Liver (tissue), 7 donors: ENCODE measurements at regions not wholly inside any gene's neighbourhood (a gene's known extent, or its start where the extent isn't known, plus 50 kb on each side); places are given as distances from the start of the nearest gene placed in this dataset.

Experiments
- DNase-seq: peaks from one replicate; pipeline ENCODE4 v3.0.0-alpha.2; 2017; ENCODE audit warnings: low spot score
- H3K27ac ChIP-seq, 2 donors: one replicate each; pipeline ENCODE4 v1.7.0; 2013; ENCODE audit warnings: inconsistent platforms in 2 of 2, low read length in 2 of 2, control low read depth in 1 of 2, low read depth in 1 of 2, mild to moderate bottlenecking in 1 of 2
- H3K27me3 ChIP-seq, 4 donors: one replicate each; pipeline versions ENCODE4 v1.6.1 to v1.7.0; 2013; ENCODE audit warnings: low read length in 3 of 4, inconsistent platforms in 1 of 4, mild to moderate bottlenecking in 1 of 4, moderate library complexity in 1 of 4; ENCODE audit not compliant: control insufficient read depth in 4 of 4, insufficient read depth in 4 of 4
- H3K36me3 ChIP-seq, 4 donors: one replicate each; pipeline versions ENCODE4 v1.6.1 to v1.7.0; 2013; ENCODE audit warnings: low read length in 3 of 4, mild to moderate bottlenecking in 3 of 4, low read depth in 1 of 4, moderate library complexity in 1 of 4; ENCODE audit not compliant: control insufficient read depth in 4 of 4, insufficient read depth in 3 of 4
- H3K4me1 ChIP-seq, 4 donors: one replicate each; pipeline versions ENCODE4 v1.6.1 to v1.7.0; 2013; ENCODE audit warnings: low read length in 3 of 4, mild to moderate bottlenecking in 3 of 4, moderate library complexity in 1 of 4; ENCODE audit not compliant: control insufficient read depth in 4 of 4, insufficient read depth in 4 of 4
- H3K4me3 ChIP-seq, 3 donors: one replicate each; pipeline versions ENCODE4 v1.6.1 to v1.7.0; 2013; ENCODE audit warnings: low read length in 3 of 3, control low read depth in 1 of 3, low read depth in 1 of 3, mild to moderate bottlenecking in 1 of 3
- H3K9ac ChIP-seq, 2 donors: one replicate each; pipeline ENCODE4 v1.7.0; 2013; ENCODE audit warnings: low read length in 2 of 2, mild to moderate bottlenecking in 2 of 2, moderate library complexity in 2 of 2, control low read depth in 1 of 2, low read depth in 1 of 2
- H3K9me3 ChIP-seq, 4 donors: one replicate each; pipeline versions ENCODE4 v1.6.1 to v1.7.0; 2013; ENCODE audit warnings: low read length in 3 of 4; ENCODE audit not compliant: control insufficient read depth in 4 of 4
- EGR1 ChIP-seq, 2 donors: IDR thresholded peaks; 2 replicates each; pipeline ENCODE4 v1.6.1; 2016 to 2018; ENCODE audit warnings: antibody characterized with exemption in 2 of 2, low read depth in 2 of 2
- FOXA1 ChIP-seq: IDR thresholded peaks from 2 replicates; pipeline ENCODE4 v1.6.1; 2016; ENCODE audit warnings: antibody characterized with exemption
- FOXA2 ChIP-seq: IDR thresholded peaks from 2 replicates; pipeline ENCODE4 v1.6.1; 2016; ENCODE audit warnings: antibody characterized with exemption
- GABPA ChIP-seq, 2 donors: IDR thresholded peaks in 1 of 2; conservative IDR thresholded peaks in 1 of 2; 2 replicates each; pipeline ENCODE4 v1.6.1; 2016; ENCODE audit warnings: antibody characterized with exemption in 2 of 2, mild to moderate bottlenecking in 1 of 2, moderate library complexity in 1 of 2
- HNF4A ChIP-seq, 2 donors: conservative IDR thresholded peaks; 2 replicates each; pipeline ENCODE4 v1.6.1; 2016; ENCODE audit warnings: antibody characterized with exemption in 2 of 2, mild to moderate bottlenecking in 2 of 2
- HNF4G ChIP-seq: IDR thresholded peaks from 2 replicates; pipeline ENCODE4 v1.6.1; 2016; ENCODE audit warnings: antibody characterized with exemption
- JUND ChIP-seq, 2 donors: IDR thresholded peaks; 2 replicates each; pipeline ENCODE4 v1.6.1; 2016; ENCODE audit warnings: antibody characterized with exemption in 2 of 2
- NR2F2 ChIP-seq: IDR thresholded peaks from 2 replicates; pipeline ENCODE4 v1.6.1; 2016; ENCODE audit warnings: antibody characterized with exemption
- RAD21 ChIP-seq, 2 donors: IDR thresholded peaks; 2 replicates each; pipeline ENCODE4 v1.6.1; 2016; ENCODE audit warnings: antibody characterized with exemption in 2 of 2, mild to moderate bottlenecking in 2 of 2
- REST ChIP-seq: IDR thresholded peaks from 2 replicates; pipeline ENCODE4 v1.6.1; 2016; ENCODE audit warnings: antibody characterized with exemption, mild to moderate bottlenecking
- SP1 ChIP-seq: IDR thresholded peaks from 2 replicates; pipeline ENCODE4 v1.6.1; 2018; ENCODE audit warnings: antibody characterized with exemption, mild to moderate bottlenecking
- TAF1 ChIP-seq: conservative IDR thresholded peaks from 2 replicates; pipeline ENCODE4 v1.6.1; 2016; ENCODE audit warnings: antibody characterized with exemption, mild to moderate bottlenecking
- YY1 ChIP-seq: IDR thresholded peaks from 2 replicates; pipeline ENCODE4 v1.6.1; 2016; ENCODE audit warnings: antibody characterized with exemption, mild to moderate bottlenecking
- ZBTB33 ChIP-seq: IDR thresholded peaks from 2 replicates; pipeline ENCODE4 v1.6.1; 2016; ENCODE audit warnings: antibody characterized with exemption
- WGBS: extraction: QIAGEN DNeasy Blood & Tissue Kit; methylation state at CpG from one replicate; pipeline ENCODE4 v1.1.7; 2013; 5-methylcytosine and 5-hydroxymethylcytosine counted together
- TF ChIP-seq, protein P1 (sequence below): IDR thresholded peaks from 2 replicates; pipeline ENCODE4 v1.6.1; 2016; ENCODE audit warnings: antibody characterized with exemption
- TF ChIP-seq, protein P2 (sequence below): IDR thresholded peaks from 2 replicates; pipeline ENCODE4 v1.6.1; 2016; ENCODE audit warnings: antibody characterized with exemption
- donor health status: healthy.
- donor health status: healthy.
- donor health status: healthy.
- donor health status: healthy.

DNA sequence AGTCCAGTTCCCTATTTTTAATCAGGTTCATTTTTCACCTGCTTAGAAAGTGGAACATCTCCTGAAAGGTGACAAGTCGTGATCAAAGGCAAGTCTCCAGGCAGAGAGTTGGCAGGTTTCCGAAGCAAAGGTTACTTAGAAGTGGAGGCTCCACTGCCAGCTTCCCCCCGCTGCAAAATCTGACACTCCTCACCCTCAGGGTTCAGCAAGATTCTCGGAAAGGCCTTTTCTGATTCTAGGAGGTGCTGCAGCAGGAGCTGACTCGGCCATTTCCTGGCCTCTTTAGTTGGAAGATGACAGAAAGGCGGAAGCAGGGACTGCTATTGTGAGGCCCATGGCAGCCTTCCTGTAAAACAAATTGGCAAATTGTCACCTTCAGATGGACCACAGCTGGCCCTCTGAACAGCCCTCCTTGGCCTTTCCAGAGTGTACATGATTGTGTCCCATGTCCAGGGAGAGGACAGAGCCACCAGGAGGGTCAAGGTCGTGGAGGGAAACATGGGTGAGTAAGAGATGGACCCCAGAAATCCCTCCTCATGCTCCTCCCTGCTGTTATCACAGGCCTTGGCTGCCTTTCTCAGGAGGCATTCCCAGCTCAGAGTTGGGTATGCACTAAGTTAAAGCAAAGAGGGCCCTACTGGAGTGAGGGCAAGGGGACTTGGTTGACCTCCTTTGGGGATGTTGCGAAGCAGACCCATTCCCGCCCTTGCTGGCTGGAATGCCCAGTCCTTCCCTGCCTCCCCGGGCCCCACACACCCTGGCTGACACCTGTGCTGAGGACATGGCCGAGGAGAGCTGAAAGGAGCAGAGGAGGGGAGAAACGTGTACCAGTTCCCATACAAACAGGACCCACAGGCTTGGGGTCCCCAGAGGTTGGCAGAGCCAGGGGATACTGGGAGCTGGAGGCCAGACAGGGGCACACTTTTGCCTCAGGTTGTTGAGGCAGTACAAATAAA is 115.5 kb upstream of the IRF2BP2 start:
- TF ChIP-seq JUND (IDR thresholded peaks at IDR 0.05) = no peak
- no peak for TF ChIP-seq REST
- TF ChIP-seq, protein P1, sequence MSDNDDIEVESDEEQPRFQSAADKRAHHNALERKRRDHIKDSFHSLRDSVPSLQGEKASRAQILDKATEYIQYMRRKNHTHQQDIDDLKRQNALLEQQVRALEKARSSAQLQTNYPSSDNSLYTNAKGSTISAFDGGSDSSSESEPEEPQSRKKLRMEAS = no peak
- TF ChIP-seq NR2F2 = peak; percentile 31
- TF ChIP-seq FOXA2 = no peak
- TF ChIP-seq YY1 = no peak
- TF ChIP-seq ZBTB33 = no peak
- no peak for TF ChIP-seq SP1
- peak overlapping the region; percentile 48 to 83 for H3K9ac ChIP-seq
- H3K27me3 ChIP-seq = no peaks in the 10 kb centered on the region
- 59% methylated on average over 12 of the region's 12 CpGs for WGBS
- H3K36me3 ChIP-seq = no peaks in the 10 kb centered on the region
- no peak for DNase-seq
- peak overlapping the region; percentile 92 to 98 for H3K27ac ChIP-seq
- no peaks in the 10 kb centered on the region for H3K9me3 ChIP-seq
- H3K4me1 ChIP-seq = peaks cover 22 to 63% (median 39%) of the 10 kb centered on the region in 4 donors
- H3K4me3 ChIP-seq = no peak overlapping the region

DNA sequence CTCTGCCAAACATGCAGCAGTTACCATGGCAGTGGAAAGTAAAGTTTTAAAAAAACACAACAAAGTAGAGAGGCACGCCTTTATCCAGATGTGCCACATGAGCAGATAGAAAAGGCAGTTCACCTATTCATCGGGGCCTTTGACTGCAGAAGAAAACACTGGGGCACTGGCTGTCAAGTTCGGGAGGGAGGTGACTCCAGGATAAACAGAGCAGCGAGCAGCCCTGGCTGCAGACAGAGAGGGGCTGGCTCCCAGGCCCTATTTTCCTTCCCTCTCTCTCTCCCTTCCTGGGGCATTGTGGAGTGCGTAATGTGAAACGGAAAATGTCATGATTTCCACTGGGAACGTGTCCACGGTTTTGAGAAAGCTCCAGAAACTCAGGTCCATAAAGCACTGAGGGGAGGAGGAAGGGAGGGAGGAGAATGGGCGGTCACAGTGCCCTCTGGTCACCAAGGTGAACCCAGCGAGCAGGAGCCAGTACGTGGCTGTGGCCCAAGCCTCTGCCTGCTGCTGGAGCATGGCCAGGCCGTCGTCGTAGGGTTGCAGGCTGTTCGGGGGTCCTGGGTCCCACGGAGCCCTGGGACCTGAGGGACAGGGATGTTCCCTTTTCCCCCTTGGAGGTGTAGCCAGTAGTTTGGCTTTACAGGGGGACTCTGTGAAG is 114.7 kb upstream of the IRF2BP2 start:
- no peak for DNase-seq
- H3K36me3 ChIP-seq = no peaks in the 10 kb centered on the region
- peaks cover 28 to 70% (median 45%) of the 10 kb centered on the region in 4 donors for H3K4me1 ChIP-seq
- peak overlapping the region; percentile 92 to 98 for H3K27ac ChIP-seq
- H3K4me3 ChIP-seq = peak overlapping the region in 1 of 3 donors; percentile 6
- no peaks in the 10 kb centered on the region for H3K9me3 ChIP-seq
- peak overlapping the region; percentile 48 to 83 for H3K9ac ChIP-seq
- 4% methylated on average over 16 of the region's 16 CpGs for WGBS
- no peaks in the 10 kb centered on the region for H3K27me3 ChIP-seq
- peak; percentile 81 for TF ChIP-seq TAF1
- no peak for TF ChIP-seq FOXA1
- no peak for TF ChIP-seq REST
- TF ChIP-seq YY1 = no peak
- TF ChIP-seq GABPA (IDR thresholded peaks at IDR 0.05 in 1 of 2, conservative IDR thresholded peaks at IDR 0.05 in 1 of 2) = peak in 1 of 2 donors; percentile 6
- TF ChIP-seq, protein P2, sequence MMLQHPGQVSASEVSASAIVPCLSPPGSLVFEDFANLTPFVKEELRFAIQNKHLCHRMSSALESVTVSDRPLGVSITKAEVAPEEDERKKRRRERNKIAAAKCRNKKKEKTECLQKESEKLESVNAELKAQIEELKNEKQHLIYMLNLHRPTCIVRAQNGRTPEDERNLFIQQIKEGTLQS = no peak
- no peak for TF ChIP-seq FOXA2
- TF ChIP-seq HNF4G = no peak
- TF ChIP-seq RAD21 (IDR thresholded peaks at IDR 0.05) = peak in 1 of 2 donors; percentile 70
- peak; percentile 80 to 81 for TF ChIP-seq HNF4A (conservative IDR thresholded peaks at IDR 0.05)
- TF ChIP-seq, protein P1 = no peak
- TF ChIP-seq EGR1 (IDR thresholded peaks at IDR 0.05; ENCODE audit: low read depth in 2 of 2) = peak; percentile 37 to 68
- TF ChIP-seq ZBTB33 = no peak
- no peak for TF ChIP-seq JUND (IDR thresholded peaks at IDR 0.05)
